ENCODE measurements at regions not wholly inside any gene's neighbourhood (a gene's known extent, or its start where the extent isn't known, plus 50 kb on each side); places are given as distances from the start of the nearest gene placed in this dataset.

DNA sequence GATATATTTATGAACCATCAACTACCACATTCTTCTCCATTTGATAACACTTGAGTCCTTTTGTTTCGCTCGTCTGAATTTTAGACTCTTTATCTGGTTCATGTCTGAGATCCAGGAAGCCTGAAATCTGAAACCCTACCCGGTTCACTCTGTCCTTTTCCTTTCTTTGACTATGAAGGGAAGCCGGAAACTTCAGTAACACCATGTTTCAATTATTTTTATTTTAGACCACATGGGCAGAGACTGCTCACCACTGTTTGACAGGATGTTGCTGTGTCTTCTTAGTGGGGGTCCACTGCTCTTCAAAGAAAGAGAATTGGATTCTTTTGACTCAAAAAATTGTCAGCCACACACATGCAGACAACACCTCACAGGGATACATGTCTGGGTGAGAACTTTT is 331.9 kb upstream of the FLRT2 start:
- H3K36me3 Mint-ChIP-seq = no peaks in the 10 kb centered on the region
- H3K27ac Mint-ChIP-seq = no peak overlapping the region
- H3K9me3 Mint-ChIP-seq = peaks cover 0 to 6% (median 0%) of the 10 kb centered on the region in 7 donors
- H3K27me3 Mint-ChIP-seq = no peaks in the 10 kb centered on the region
- H3K4me1 Mint-ChIP-seq = no peaks in the 10 kb centered on the region
- no peak for DNase-seq
- no peak overlapping the region for H3K4me3 Mint-ChIP-seq
- no peak for ATAC-seq (ENCODE audit: low read depth in 2 of 2)

GRCh38 chr14:85205875-85206274 is 324.1 kb upstream of the FLRT2 start:
- Mint-ChIP-seq H3K27ac (no peak overlapping the region), H3K4me3 (no peak overlapping the region), H3K36me3 (no peaks in the 10 kb centered on the region), H3K27me3 (no peaks in the 10 kb centered on the region), H3K4me1 (no peaks in the 10 kb centered on the region), H3K9me3 (peaks cover 0 to 5% (median 0%) of the 10 kb centered on the region in 7 donors)
- no peak for ATAC-seq (ENCODE audit: low read depth in 2 of 2)
- no peak for DNase-seq

GRCh38 chr14:85214471-85214870 is 315.5 kb upstream of the FLRT2 start:
- peaks cover 3 to 10% (median 6%) of the 10 kb centered on the region in 7 donors for H3K9me3 Mint-ChIP-seq
- H3K27ac Mint-ChIP-seq = no peak overlapping the region
- ATAC-seq (ENCODE audit: low read depth in 2 of 2) (no peak), DNase-seq (no peak)
- H3K4me1 Mint-ChIP-seq = no peaks in the 10 kb centered on the region
- H3K27me3 Mint-ChIP-seq = no peaks in the 10 kb centered on the region
- peak overlapping the region in 1 of 8 donors; percentile 47 for H3K4me3 Mint-ChIP-seq
- no peaks in the 10 kb centered on the region for H3K36me3 Mint-ChIP-seq

DNA sequence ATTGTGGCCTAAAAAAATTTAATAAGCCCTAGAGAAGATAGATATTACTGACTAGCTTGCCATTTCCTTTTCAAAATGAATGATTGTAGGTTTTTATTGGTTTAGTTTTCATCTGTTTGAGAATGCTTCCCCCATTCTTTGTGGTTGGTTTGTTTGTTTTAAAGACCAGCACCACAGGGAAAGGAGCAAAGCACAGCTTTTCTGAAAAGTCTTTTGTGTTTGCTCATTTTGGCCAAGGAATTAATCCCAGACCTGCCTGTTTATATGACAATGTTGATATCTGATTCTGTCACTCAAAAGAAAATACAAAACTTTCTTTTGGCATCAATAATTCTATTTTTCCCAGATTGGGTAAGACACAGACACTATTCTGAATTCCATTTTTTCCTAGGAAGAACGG is 312.5 kb upstream of the FLRT2 start:
- Mint-ChIP-seq H3K27me3 (no peaks in the 10 kb centered on the region), H3K4me3 (no peak overlapping the region), H3K27ac (no peak overlapping the region), H3K9me3 (peaks cover 3 to 15% (median 5%) of the 10 kb centered on the region in 7 donors), H3K36me3 (no peaks in the 10 kb centered on the region), H3K4me1 (no peaks in the 10 kb centered on the region)
- ATAC-seq (ENCODE audit: low read depth in 2 of 2) (no peak), DNase-seq (no peak)

DNA sequence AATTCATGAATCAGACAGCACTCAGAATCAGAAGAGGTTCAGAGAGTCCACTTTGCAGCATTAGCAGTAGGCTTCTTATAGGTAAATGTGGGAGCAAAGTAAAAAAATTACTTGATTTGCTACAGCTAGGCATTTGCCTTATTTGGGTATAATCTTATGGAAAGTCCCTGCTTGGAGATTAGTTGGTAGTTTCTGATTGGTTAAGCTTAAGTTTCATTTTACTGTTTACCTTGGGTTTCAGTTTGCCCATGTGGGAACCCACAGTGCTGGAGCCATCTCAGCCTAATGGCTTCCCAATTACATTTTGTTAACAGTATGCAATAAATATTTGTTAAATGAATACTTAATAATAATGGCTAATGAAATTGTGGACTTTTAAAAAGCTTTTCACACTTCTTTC is 311.0 kb upstream of the FLRT2 start:
- Mint-ChIP-seq H3K9me3 (peaks cover 2 to 7% (median 4%) of the 10 kb centered on the region in 7 donors), H3K4me1 (no peaks in the 10 kb centered on the region), H3K27ac (no peak overlapping the region), H3K27me3 (no peaks in the 10 kb centered on the region), H3K36me3 (no peaks in the 10 kb centered on the region), H3K4me3 (no peak overlapping the region)
- ATAC-seq (ENCODE audit: low read depth in 2 of 2) = no peak
- DNase-seq = no peak

GRCh38 chr14:85221832-85222231 is 308.1 kb upstream of the FLRT2 start:
- no peak overlapping the region for H3K27ac Mint-ChIP-seq
- ATAC-seq (ENCODE audit: low read depth in 2 of 2) = no peak
- H3K27me3 Mint-ChIP-seq = no peaks in the 10 kb centered on the region
- H3K4me1 Mint-ChIP-seq = no peaks in the 10 kb centered on the region
- peaks cover 4 to 12% (median 5%) of the 10 kb centered on the region in 7 donors for H3K9me3 Mint-ChIP-seq
- no peak for DNase-seq
- no peaks in the 10 kb centered on the region for H3K36me3 Mint-ChIP-seq
- no peak overlapping the region for H3K4me3 Mint-ChIP-seq

DNA sequence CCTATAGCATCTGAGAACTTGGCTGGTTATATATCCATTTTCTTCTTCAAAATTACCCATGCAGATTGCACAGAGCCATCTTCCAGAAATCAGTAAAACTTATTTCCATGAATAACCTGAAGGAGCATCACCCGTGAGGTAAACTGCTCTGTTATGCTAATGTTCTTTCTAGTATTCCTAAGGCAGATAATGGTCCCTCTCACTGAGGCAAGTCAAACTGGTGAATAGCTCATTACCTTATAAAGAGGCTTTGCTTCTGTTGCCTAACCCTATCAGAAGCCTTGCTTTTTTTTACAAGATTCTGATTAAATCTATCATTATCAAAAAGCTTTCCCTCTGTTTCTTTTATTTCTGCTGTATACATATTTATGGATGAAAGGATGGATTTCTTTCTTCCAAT is 307.6 kb upstream of the FLRT2 start:
- ATAC-seq (ENCODE audit: low read depth in 2 of 2) = no peak
- H3K27ac Mint-ChIP-seq = no peak overlapping the region
- H3K36me3 Mint-ChIP-seq = no peaks in the 10 kb centered on the region
- H3K9me3 Mint-ChIP-seq = peaks cover 4 to 12% (median 5%) of the 10 kb centered on the region in 7 donors
- H3K4me1 Mint-ChIP-seq = no peaks in the 10 kb centered on the region
- H3K27me3 Mint-ChIP-seq = no peaks in the 10 kb centered on the region
- DNase-seq = no peak
- no peak overlapping the region for H3K4me3 Mint-ChIP-seq

GRCh38 chr14:85223667-85224066 is 306.3 kb upstream of the FLRT2 start:
- Mint-ChIP-seq H3K36me3 (no peaks in the 10 kb centered on the region), H3K27ac (no peak overlapping the region), H3K4me3 (no peak overlapping the region), H3K4me1 (no peaks in the 10 kb centered on the region), H3K27me3 (no peaks in the 10 kb centered on the region), H3K9me3 (peaks cover 4 to 12% (median 5%) of the 10 kb centered on the region in 7 donors)
- no peak for DNase-seq
- ATAC-seq (ENCODE audit: low read depth in 2 of 2) = no peak

DNA sequence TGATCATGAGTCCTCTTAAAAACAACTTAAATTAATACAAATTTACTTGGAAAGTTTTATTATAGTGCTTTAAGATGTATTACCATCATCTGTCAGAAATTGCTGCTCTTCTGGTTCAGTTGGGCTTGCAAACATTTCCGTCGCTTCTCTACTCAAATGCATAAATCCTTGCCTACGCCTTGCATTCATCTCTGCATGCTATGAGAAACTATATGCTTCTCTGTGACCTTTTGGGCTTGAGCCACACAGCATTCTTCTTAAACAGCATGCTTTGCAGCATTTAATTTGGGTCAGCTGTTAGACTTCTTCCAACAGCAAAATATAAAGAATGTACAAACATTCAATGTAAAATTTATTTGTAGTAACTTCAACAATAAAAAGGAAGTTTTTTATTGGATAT is 305.7 kb upstream of the FLRT2 start:
- Mint-ChIP-seq H3K9me3 (peaks cover 4 to 12% (median 9%) of the 10 kb centered on the region in 7 donors), H3K4me1 (no peaks in the 10 kb centered on the region), H3K27me3 (no peaks in the 10 kb centered on the region), H3K4me3 (no peak overlapping the region), H3K36me3 (no peaks in the 10 kb centered on the region), H3K27ac (no peak overlapping the region)
- no peak for DNase-seq
- no peak for ATAC-seq (ENCODE audit: low read depth in 2 of 2)

GRCh38 chr14:85233756-85234155 is 296.2 kb upstream of the FLRT2 start:
- no peak for DNase-seq
- Mint-ChIP-seq H3K36me3 (no peaks in the 10 kb centered on the region), H3K27me3 (no peaks in the 10 kb centered on the region), H3K4me1 (no peaks in the 10 kb centered on the region), H3K4me3 (no peak overlapping the region), H3K9me3 (peaks cover 4 to 19% (median 12%) of the 10 kb centered on the region in 7 donors), H3K27ac (no peak overlapping the region)
- ATAC-seq (ENCODE audit: low read depth in 2 of 2) = no peak

DNA sequence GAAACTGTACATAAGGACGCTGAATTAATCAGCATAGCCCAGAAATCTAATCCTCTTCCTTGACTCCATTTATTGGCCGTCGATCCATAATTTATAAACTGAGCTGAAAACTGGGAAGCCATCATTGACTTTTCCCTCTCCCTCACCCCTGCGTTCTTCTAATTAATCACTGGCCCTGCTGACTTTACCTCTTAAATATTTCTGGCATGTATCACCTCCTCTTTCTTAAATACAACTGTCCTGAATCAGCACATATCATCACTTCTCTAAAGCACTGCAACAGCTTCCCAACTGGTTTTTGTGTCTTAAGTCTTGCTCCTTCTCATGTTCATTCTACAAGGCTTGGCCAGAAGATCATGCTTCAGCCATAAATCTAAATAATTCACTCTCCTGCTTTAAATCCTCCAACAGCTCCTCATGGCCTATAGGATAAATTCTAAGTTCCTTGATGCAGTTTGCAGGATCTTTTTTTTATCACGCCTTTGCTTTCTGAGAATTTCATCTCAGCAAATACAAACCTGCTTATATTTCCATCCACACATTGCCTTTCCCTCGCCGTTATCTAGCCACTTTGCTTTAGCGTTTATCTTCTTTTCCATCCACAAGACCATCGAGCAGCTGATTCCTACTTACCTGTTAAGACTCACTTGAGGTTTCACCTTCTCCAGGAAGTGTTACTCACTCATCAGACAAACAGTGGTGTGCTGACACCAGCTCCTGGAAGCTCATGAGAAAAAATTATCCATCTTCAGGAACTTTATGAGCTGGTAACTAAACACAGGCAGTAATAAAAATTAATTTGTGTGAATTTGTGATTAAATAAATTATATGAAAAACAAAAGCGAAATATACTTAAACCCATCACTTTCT is 295.6 kb upstream of the FLRT2 start:
- H3K9me3 Mint-ChIP-seq = peaks cover 4 to 19% (median 10%) of the 10 kb centered on the region in 7 donors
- no peak for DNase-seq
- no peaks in the 10 kb centered on the region for H3K36me3 Mint-ChIP-seq
- H3K27me3 Mint-ChIP-seq = no peaks in the 10 kb centered on the region
- H3K4me1 Mint-ChIP-seq = no peaks in the 10 kb centered on the region
- H3K27ac Mint-ChIP-seq = peak overlapping the region in 1 of 6 donors; percentile 22
- H3K4me3 Mint-ChIP-seq = no peak overlapping the region
- ATAC-seq (ENCODE audit: low read depth in 2 of 2) = no peak

GRCh38 chr14:85235868-85236267 is 294.1 kb upstream of the FLRT2 start:
- ATAC-seq (ENCODE audit: low read depth in 2 of 2) (no peak), DNase-seq (no peak)
- Mint-ChIP-seq H3K36me3 (no peaks in the 10 kb centered on the region), H3K27ac (no peak overlapping the region), H3K4me1 (no peaks in the 10 kb centered on the region), H3K4me3 (no peak overlapping the region), H3K9me3 (peaks cover 1 to 18% (median 4%) of the 10 kb centered on the region in 7 donors), H3K27me3 (no peaks in the 10 kb centered on the region)

- Mint-ChIP-seq H3K9me3 (peaks cover 0 to 19% (median 4%) of the 10 kb centered on the region in 7 donors), H3K27ac (no peak overlapping the region), H3K27me3 (no peaks in the 10 kb centered on the region), H3K4me1 (no peaks in the 10 kb centered on the region), H3K36me3 (no peaks in the 10 kb centered on the region), H3K4me3 (no peak overlapping the region)
- no peak for ATAC-seq (ENCODE audit: low read depth in 2 of 2)
- no peak for DNase-seq
Observed at GRCh38 chr14:85236296-85236695, 293.6 kb upstream of the FLRT2 start.

DNA sequence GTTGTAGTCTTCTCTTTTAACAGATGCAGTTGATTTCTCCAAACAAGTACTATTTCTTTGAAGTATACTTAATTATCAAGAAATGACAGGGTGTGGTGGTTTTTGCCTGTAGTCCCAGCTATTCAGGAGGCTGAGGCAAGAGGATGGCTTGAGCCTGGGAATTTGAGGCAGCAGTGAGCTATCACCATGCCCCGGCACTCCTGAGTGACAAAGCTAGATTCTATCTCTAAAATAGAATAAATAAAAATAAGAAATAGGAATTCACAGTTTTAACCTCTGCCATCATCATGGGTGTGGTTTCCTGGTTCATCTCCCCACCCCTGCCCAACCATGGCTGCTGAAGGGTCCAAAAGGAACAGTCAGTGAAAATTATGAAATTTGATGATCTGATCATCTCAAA is 290.2 kb upstream of the FLRT2 start:
- Mint-ChIP-seq H3K4me3 (no peak overlapping the region), H3K27me3 (no peaks in the 10 kb centered on the region), H3K9me3 (peaks cover 0 to 4% (median 0%) of the 10 kb centered on the region in 7 donors), H3K4me1 (no peaks in the 10 kb centered on the region), H3K27ac (no peak overlapping the region), H3K36me3 (no peaks in the 10 kb centered on the region)
- DNase-seq (no peak), ATAC-seq (ENCODE audit: low read depth in 2 of 2) (no peak)
